ENCODE measurements at regions not wholly inside any gene's neighbourhood (a gene's known extent, or its start where the extent isn't known, plus 50 kb on each side); places are given as distances from the start of the nearest gene placed in this dataset.

DNA sequence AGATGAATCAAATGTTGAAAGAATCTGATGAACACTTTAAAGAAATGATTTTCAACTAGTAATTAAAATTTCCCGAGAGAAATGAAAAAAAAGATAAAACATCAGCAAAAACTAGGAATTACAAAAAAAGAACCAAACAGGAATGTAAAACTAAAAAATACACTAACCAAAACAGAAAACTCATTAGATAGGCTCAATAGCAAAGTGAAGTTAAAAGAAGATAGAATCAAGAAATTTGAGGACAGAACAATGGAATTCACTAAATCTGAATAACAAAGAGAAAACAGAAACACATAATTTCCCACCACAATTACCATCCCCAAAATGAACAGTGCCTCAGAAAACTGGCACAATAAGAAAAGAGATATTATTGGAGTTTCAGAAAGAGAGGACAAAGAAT, 290.1 kb upstream of the CNTN4 start:
- no peak for DNase-seq

GRCh38 chr3:1823867-1824266, 274.8 kb upstream of the CNTN4 start:
- DNase-seq = no peak

GRCh38 chr3:1824359-1824758, 274.3 kb upstream of the CNTN4 start:
- DNase-seq = no peak

DNA sequence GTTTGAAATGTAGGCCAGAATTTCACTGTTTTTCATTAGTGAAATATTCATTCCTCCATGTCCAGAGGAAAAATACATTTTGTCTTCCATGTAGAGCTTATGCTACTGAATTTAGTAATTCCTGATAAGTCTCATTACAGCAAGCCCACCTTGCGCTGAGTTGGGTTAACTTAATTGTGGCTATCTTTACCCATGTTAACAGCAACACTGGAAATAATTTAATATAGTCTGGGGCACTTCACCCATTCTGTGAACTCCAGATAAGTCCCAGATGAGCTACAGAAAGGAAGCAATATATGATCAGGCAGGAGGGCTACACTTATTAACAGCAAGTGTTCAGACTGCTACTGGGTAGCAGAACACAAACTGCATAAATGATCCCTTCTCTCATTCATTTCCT, 270.1 kb upstream of the CNTN4 start:
- no peak for DNase-seq

DNA sequence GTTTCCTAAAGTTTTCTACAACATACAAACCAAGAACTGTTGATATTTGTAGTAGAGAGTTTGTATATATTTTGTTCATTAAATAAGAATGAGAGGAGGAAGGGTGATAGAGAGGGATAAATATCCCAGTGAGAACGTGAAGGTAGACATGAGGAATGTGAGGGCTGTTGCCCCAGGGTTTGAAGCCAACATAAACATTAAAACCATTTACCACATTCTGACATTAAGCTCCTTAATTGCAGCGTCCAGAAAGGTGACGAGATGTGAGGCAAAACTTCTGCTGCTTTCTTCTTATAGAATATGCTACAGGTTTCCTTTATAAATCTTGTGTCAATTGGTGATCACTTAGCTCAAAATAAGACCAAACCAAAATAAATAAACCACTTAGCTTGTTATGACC, 267.8 kb upstream of the CNTN4 start:
- DNase-seq = no peak

DNA sequence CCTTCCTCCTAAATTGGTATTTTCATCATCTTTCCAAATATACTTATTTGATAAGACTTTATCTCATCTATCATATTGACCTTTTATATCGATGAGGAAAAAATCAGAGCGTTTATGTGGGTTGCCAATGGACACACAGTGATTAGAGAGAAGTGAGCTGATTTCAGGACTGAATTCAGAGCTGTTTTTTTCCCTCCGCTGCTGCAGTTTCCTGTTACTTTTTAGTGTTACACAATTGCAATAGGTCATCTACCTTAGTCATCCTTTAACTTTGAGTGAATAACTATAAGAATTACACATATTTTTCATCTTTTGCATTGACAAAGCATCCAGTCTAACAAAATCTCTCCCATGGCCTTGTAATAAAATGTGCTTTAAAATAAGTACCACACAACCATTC, 266.3 kb upstream of the CNTN4 start:
- no peak for DNase-seq

GRCh38 chr3:1843111-1843510, 255.6 kb upstream of the CNTN4 start:
- DNase-seq = no peak

DNA sequence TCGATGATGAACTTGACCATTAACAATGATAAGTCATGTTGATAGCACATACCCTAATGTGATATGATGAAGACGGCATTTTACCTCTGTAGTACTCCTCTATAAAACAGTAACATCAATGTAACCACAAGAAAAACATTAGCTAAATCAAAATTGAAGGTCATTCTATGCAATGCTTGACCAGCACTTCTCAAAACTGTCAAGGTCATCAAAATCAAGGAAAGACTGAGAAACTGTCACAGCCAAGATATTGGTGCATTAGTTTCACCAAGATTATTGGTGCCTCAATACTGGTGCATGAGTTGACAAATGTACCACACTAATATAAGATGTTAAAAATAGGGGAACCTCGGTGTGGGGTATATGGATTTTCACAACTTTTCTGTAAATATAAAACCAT, 251.1 kb upstream of the CNTN4 start:
- no peak for DNase-seq

- no peak for DNase-seq
These were observed 249.7 kb upstream of the CNTN4 start for GRCh38 chr3:1848935-1849334.

GRCh38 chr3:1852950-1853349, 245.7 kb upstream of the CNTN4 start:
- no peak for DNase-seq

GRCh38 chr3:1855841-1856240, 242.8 kb upstream of the CNTN4 start:
- no peak for DNase-seq

- no peak for DNase-seq
These were observed 227.9 kb upstream of the CNTN4 start for GRCh38 chr3:1870738-1871137.

DNA sequence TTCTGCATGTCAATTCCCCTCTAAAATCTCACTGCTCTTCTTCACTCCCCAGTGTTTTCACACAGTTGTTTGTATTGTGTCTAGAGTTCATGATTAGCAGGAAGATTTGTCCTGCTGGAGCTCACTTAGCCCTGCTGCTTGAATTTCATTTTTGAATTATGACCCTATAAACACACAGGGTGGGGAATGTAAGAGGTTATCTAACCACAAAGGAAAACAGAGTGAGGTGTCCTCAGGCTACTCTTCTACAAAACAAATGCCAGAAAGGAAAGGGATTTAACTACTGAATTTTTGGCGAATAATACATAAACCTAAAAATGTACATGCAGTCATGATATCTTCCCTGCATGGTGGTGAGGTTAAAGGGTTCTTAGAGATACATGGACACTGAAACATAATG, 215.1 kb upstream of the CNTN4 start:
- DNase-seq = no peak

DNA sequence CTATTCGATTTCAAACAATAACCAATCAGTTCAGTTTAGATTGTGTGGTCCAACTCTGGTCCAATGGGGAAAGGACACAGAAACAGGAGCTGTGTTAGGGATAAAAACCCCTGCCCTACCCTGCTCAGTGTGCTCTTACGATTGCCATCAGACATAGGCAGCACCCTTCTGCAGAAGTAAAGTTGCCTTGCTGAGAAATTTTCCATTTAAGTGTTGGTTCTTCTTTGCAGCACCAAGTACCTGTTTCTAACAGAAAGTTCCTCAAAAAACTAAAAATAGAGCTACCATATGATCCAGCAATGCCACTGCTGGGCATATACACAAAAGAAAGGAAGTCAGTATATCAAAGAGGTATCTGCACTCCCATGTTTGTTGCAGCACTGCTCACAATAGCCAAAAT, 206.2 kb upstream of the CNTN4 start:
- no peak for DNase-seq

DNA sequence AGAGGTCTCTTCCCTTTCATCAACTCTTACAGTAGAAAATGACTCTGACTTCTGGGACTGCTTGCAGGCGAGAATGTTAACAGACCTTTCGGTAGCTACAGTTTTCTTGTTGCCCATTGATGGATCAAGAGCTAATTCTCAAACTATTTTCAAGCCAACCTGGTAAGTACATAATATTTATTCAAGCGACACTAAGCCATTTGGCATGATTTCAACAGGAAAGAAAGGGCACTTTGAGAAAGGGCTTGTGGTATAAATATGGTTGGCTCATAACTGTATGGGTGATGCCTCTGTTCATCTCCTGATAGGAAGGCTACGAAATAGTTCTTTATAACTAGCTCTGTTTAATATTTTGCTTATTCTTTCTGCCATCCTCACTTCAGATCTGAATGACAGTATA, 196.2 kb upstream of the CNTN4 start:
- DNase-seq = no peak

DNA sequence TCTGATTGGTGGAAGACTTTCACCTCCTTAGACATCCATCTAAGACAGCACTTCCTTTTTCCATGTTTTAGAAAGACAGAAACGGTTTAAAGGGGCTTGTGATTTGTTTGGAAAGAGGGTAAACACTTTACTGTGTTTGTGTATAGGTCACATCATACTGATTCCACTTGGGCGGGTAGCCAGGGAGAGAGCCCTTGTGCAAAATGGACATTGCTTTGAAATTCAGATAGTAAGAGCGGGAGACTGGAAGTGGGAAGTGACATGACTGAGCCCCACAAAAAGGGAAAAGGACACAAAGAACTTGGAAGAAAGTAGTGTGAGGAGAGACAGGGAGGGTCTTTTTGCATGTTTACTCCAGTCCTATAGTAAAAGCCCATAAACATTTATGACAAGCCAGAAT, 195.6 kb upstream of the CNTN4 start:
- no peak for DNase-seq

- DNase-seq = no peak
These were observed 190.8 kb upstream of the CNTN4 start for GRCh38 chr3:1907911-1908310.

- no peak for DNase-seq
These were observed 189.8 kb upstream of the CNTN4 start for GRCh38 chr3:1908651-1909445.

GRCh38 chr3:1910322-1910721, 188.3 kb upstream of the CNTN4 start:
- DNase-seq = no peak

DNA sequence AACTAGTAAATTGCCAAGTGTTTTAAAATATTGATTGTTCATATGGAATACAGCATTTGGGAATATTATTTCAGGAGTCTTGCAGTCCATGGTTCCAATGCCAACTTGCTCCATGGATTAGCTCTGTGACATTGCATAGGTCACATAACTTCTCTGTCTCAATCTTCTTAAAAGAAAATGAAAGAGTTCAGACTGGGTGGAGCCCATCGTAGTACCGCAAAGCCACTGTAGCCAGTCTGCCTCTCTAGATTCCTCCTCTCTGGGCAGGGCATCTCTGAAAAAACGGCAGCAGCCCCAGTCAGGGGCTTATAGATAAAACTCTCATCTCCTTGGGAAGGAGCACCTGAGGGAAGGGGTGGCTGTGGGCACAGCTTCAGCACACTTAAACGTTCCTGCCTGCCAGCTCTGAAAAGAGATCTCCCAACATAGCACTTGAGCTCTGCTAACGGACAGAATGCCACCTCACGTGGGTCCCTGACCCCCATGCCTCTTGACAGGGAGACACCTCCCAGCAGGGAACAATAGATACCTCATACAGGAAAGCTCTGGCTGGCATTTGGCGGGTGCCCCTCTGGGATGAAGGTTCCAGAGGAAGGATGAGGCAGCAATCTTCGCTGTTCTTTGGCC, 168.8 kb upstream of the CNTN4 start:
- no peak for DNase-seq

GRCh38 chr3:1938975-1939374, 159.7 kb upstream of the CNTN4 start:
- no peak for DNase-seq

DNA sequence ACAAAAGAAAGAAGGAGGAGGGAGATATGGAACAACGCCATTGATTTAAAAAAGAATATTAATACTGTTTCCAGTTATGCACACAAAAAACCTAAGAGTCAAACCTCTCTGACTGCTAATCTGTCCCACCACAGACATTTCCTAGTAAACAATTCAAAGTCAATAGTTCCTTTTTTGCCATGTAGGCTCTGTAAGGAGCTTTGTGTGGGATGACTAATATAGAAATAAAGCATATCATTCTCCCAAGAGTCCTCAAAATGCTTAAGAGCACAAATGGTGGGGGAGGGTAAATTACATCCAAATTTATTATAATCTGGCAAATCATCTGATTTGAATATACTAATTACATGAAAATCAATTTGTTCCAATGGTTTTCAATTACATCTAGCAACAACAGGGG, 155.9 kb upstream of the CNTN4 start:
- DNase-seq = no peak

DNA sequence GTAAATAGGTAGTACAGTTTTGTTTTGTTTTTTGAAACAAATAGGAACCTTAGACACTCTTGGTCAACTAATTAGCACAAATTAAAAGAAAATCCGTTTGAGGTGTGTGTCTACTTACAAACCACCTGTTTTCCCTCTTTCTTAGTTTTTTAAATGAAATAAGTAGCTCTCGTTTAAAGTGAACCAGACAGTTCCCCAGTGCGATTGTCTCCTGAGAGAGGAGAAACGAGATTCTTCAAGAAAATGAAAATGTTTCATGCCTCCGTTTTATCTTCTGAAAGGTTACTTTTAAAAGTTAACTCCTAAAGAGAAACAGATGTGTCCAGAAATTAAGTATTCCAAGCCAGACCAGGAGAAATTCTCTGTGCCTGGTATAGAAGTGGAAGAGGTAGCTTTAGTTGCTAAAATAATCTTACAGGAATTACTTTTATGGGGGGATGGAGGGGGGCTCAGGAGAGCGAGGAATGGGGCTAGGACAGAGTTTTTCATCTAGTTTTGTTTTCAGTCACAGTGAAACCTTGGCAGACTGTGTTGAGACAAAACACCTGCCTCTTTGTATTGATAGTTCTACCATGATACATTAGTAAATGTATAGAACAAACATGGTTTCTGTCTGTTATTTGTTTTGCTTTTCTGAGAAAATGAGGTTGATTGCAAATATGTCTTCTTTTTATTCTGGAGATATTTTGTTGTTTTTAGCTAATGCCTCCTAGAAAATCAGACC, 155.1 kb upstream of the CNTN4 start:
- DNase-seq = no peak

All from anterior cingulate cortex (tissue), 58 donors.